ENCODE measurements at regions not wholly inside any gene's neighbourhood (a gene's known extent, or its start where the extent isn't known, plus 50 kb on each side); places are given as distances from the start of the nearest gene placed in this dataset.

DNA sequence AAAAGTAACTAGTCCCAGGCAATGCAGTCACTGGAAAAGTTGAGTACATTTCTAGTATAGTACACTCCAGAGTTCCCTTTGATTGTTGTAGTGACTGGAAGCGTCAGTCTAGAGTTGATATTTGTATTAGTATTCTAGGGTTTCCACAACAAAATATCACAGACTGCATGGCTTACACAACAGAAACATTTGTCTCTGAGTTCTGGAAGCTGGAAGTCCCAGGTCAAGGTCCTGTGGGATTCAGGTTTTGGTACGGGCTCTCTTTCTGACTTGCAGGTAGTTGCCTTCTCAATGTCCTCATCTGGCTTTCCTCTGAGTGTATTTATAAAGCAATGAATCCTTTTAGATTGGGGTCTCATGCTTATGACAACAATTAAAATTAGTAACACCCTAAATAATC is 1119.1 kb upstream of the PHF14 start:
- H3K4me3 ChIP-seq (ENCODE audit: low read length), result no peak overlapping the region
- no peaks in the 10 kb centered on the region for H3K36me3 ChIP-seq (ENCODE audit: insufficient read depth, low read length)
- 92% methylated on average over 2 of the region's 2 CpGs for WGBS
- no peak overlapping the region for H3K9ac ChIP-seq (ENCODE audit: low read depth, low read length)
- H3K4me1 ChIP-seq (ENCODE audit: insufficient read depth, low read length), result no peaks in the 10 kb centered on the region
- no peaks in the 10 kb centered on the region for H3K27me3 ChIP-seq (ENCODE audit: insufficient read depth, low read length)
- H3K27ac ChIP-seq (ENCODE audit: low read depth, low read length), result no peak overlapping the region
- H3K9me3 ChIP-seq (ENCODE audit: insufficient read depth, low read depth, low read length), result no peaks in the 10 kb centered on the region

DNA sequence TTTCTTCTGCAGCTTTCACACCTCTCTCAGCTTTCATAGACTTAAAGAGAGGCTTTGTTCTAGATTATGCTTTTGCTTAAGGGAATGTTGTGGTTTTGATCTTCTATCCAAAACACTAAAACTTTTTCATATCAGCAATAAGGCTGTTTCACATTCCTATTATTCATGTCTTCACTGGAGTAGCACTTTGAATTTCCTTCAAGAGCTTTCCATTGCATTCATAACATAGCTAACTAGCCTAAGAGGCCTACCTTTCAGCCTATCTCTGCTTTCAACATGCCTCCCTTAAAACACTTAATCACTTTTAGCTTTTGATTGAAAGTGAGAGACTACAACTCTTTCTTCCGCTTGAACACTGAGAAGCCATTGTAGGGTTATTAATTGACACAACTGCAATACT is 1117.0 kb upstream of the PHF14 start:
- Histone ChIP-seq H3K9me3 (ENCODE audit: insufficient read depth, low read depth, low read length) (no peaks in the 10 kb centered on the region), H3K27ac (ENCODE audit: low read depth, low read length) (no peak overlapping the region), H3K4me3 (ENCODE audit: low read length) (no peak overlapping the region), H3K27me3 (ENCODE audit: insufficient read depth, low read length) (no peaks in the 10 kb centered on the region), H3K9ac (ENCODE audit: low read depth, low read length) (no peak overlapping the region), H3K36me3 (ENCODE audit: insufficient read depth, low read length) (no peaks in the 10 kb centered on the region), H3K4me1 (ENCODE audit: insufficient read depth, low read length) (no peaks in the 10 kb centered on the region)
- 100% methylated on average over 1 of the region's 1 CpG for WGBS

GRCh38 chr7:9863545-9863944 is 1110.1 kb upstream of the PHF14 start:
- no peak overlapping the region for H3K27ac ChIP-seq (ENCODE audit: low read depth, low read length)
- H3K4me3 ChIP-seq (ENCODE audit: low read length), result no peak overlapping the region
- H3K9ac ChIP-seq (ENCODE audit: low read depth, low read length), result no peak overlapping the region
- H3K36me3 ChIP-seq (ENCODE audit: insufficient read depth, low read length), result no peaks in the 10 kb centered on the region
- H3K9me3 ChIP-seq (ENCODE audit: insufficient read depth, low read depth, low read length), result no peaks in the 10 kb centered on the region
- H3K4me1 ChIP-seq (ENCODE audit: insufficient read depth, low read length), result no peaks in the 10 kb centered on the region
- no peaks in the 10 kb centered on the region for H3K27me3 ChIP-seq (ENCODE audit: insufficient read depth, low read length)
- 95% methylated on average over 3 of the region's 3 CpGs for WGBS

DNA sequence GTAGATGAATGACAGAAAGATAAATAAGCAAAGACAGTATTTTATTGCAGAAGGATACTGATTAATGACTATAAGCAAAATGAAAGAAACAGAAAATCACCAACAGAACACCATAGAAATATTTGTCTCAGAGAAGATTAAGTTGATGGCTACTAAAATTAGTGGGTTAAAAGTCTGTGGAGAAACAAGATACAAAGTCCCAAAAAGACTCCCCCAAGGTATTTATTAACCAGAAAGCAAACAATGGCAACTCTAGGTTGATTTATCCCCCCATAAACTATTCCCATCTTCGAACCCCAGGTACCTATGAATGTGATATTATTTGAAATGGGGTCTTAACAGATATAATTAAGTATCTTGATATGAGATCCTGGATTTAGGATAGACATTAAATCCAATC is 1104.5 kb upstream of the PHF14 start:
- H3K4me3 ChIP-seq (ENCODE audit: low read length), result no peak overlapping the region
- no CpG with 5 or more reads among the region's 1 CpG for WGBS
- H3K36me3 ChIP-seq (ENCODE audit: insufficient read depth, low read length), result no peaks in the 10 kb centered on the region
- H3K9ac ChIP-seq (ENCODE audit: low read depth, low read length), result no peak overlapping the region
- no peaks in the 10 kb centered on the region for H3K4me1 ChIP-seq (ENCODE audit: insufficient read depth, low read length)
- no peaks in the 10 kb centered on the region for H3K9me3 ChIP-seq (ENCODE audit: insufficient read depth, low read depth, low read length)
- H3K27me3 ChIP-seq (ENCODE audit: insufficient read depth, low read length), result no peaks in the 10 kb centered on the region
- no peak overlapping the region for H3K27ac ChIP-seq (ENCODE audit: low read depth, low read length)

GRCh38 chr7:9869566-9869965 is 1104.1 kb upstream of the PHF14 start:
- H3K9ac ChIP-seq (ENCODE audit: low read depth, low read length), result no peak overlapping the region
- no peaks in the 10 kb centered on the region for H3K4me1 ChIP-seq (ENCODE audit: insufficient read depth, low read length)
- H3K36me3 ChIP-seq (ENCODE audit: insufficient read depth, low read length), result no peaks in the 10 kb centered on the region
- no peak overlapping the region for H3K4me3 ChIP-seq (ENCODE audit: low read length)
- 100% methylated on average over 1 of the region's 2 CpGs for WGBS
- H3K27ac ChIP-seq (ENCODE audit: low read depth, low read length), result no peak overlapping the region
- H3K9me3 ChIP-seq (ENCODE audit: insufficient read depth, low read depth, low read length), result no peaks in the 10 kb centered on the region
- no peaks in the 10 kb centered on the region for H3K27me3 ChIP-seq (ENCODE audit: insufficient read depth, low read length)

DNA sequence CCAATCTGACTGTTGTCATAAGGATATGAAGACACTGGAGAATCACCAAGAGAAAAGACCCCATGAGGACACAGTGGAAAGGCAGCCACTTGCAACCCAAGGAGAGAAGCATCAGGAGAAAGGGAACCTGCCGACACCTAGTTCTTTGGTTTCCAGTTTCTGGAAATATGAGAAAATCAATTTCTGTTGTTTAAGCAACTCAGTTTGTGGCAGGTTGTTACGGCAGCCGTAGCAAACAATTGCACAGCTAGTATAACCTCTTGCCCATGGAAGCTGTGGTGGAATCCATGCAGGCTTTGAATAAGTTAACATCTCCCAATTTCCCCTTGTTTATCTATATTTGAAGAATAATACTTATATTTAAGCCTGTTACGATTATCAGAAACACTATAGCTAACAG is 1103.0 kb upstream of the PHF14 start:
- Histone ChIP-seq H3K9ac (ENCODE audit: low read depth, low read length) (no peak overlapping the region), H3K36me3 (ENCODE audit: insufficient read depth, low read length) (no peaks in the 10 kb centered on the region), H3K9me3 (ENCODE audit: insufficient read depth, low read depth, low read length) (no peaks in the 10 kb centered on the region), H3K4me3 (ENCODE audit: low read length) (no peak overlapping the region), H3K27me3 (ENCODE audit: insufficient read depth, low read length) (no peaks in the 10 kb centered on the region), H3K4me1 (ENCODE audit: insufficient read depth, low read length) (no peaks in the 10 kb centered on the region), H3K27ac (ENCODE audit: low read depth, low read length) (no peak overlapping the region)
- 98% methylated on average over 3 of the region's 4 CpGs for WGBS

DNA sequence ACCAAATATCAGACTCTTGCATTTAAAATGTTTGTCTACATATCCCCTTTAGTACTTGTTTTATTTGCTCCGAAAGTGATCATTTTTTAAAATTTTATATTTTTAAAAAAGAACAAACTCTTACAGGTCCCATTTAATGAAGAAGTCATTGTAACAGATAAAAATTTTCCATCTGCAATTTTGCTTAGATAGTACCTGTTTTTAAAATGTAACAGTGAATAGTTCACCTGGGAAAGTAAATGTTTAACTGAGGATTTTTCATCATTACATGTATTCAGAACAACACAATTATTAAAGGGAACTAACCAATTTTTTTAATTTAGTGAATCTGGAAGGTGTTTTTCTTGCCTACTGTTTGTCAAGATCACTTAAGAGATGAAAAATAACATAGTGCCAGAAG is 1099.5 kb upstream of the PHF14 start:
- Histone ChIP-seq H3K27me3 (ENCODE audit: insufficient read depth, low read length) (no peaks in the 10 kb centered on the region), H3K36me3 (ENCODE audit: insufficient read depth, low read length) (no peaks in the 10 kb centered on the region), H3K9me3 (ENCODE audit: insufficient read depth, low read depth, low read length) (no peaks in the 10 kb centered on the region), H3K27ac (ENCODE audit: low read depth, low read length) (no peak overlapping the region), H3K4me3 (ENCODE audit: low read length) (no peak overlapping the region), H3K4me1 (ENCODE audit: insufficient read depth, low read length) (no peaks in the 10 kb centered on the region), H3K9ac (ENCODE audit: low read depth, low read length) (no peak overlapping the region)
- no CpG with 5 or more reads among the region's 1 CpG for WGBS

GRCh38 chr7:9876053-9876452 is 1097.6 kb upstream of the PHF14 start:
- H3K27me3 ChIP-seq (ENCODE audit: insufficient read depth, low read length), result no peaks in the 10 kb centered on the region
- H3K27ac ChIP-seq (ENCODE audit: low read depth, low read length), result no peak overlapping the region
- H3K9ac ChIP-seq (ENCODE audit: low read depth, low read length), result no peak overlapping the region
- no peaks in the 10 kb centered on the region for H3K4me1 ChIP-seq (ENCODE audit: insufficient read depth, low read length)
- no peaks in the 10 kb centered on the region for H3K9me3 ChIP-seq (ENCODE audit: insufficient read depth, low read depth, low read length)
- no peaks in the 10 kb centered on the region for H3K36me3 ChIP-seq (ENCODE audit: insufficient read depth, low read length)
- no peak overlapping the region for H3K4me3 ChIP-seq (ENCODE audit: low read length)

DNA sequence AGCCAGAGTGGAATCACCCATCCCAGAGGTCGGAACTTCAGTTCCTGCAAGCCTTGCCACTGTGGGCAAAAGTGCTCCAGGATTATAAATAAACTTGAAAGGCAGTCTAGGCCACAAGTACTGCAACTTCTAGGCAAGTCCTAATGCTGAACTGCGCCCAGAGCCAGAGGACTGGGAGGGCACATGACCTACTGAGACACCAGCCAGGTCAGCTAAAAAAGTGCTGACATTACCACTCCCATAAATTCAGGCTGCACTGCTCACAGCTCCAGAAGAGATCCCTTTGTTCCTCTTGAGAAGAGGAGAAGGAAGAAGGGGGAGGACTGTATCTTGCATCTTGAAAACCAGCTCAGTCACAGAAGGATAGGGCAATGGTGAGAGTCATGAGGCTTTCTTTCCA is 1084.1 kb upstream of the PHF14 start:
- no peaks in the 10 kb centered on the region for H3K36me3 ChIP-seq (ENCODE audit: insufficient read depth, low read length)
- H3K9ac ChIP-seq (ENCODE audit: low read depth, low read length), result no peak overlapping the region
- peaks cover 8% of the 10 kb centered on the region; the same call in 1 of the 2 replicates for H3K4me1 ChIP-seq (ENCODE audit: insufficient read depth, low read length)
- H3K27me3 ChIP-seq (ENCODE audit: insufficient read depth, low read length), result no peaks in the 10 kb centered on the region
- H3K9me3 ChIP-seq (ENCODE audit: insufficient read depth, low read depth, low read length), result no peaks in the 10 kb centered on the region
- H3K27ac ChIP-seq (ENCODE audit: low read depth, low read length), result no peak overlapping the region
- no peak overlapping the region for H3K4me3 ChIP-seq (ENCODE audit: low read length)
- 79% methylated on average over 2 of the region's 2 CpGs for WGBS

- no peak overlapping the region for H3K4me3 ChIP-seq (ENCODE audit: low read length)
- no peaks in the 10 kb centered on the region for H3K27me3 ChIP-seq (ENCODE audit: insufficient read depth, low read length)
- H3K9ac ChIP-seq (ENCODE audit: low read depth, low read length), result no peak overlapping the region
- H3K27ac ChIP-seq (ENCODE audit: low read depth, low read length), result no peak overlapping the region
- WGBS, result 95% methylated on average over 3 of the region's 3 CpGs
- no peaks in the 10 kb centered on the region for H3K9me3 ChIP-seq (ENCODE audit: insufficient read depth, low read depth, low read length)
- H3K4me1 ChIP-seq (ENCODE audit: insufficient read depth, low read length), result peaks cover 8% of the 10 kb centered on the region; the same call in 1 of the 2 replicates
- no peaks in the 10 kb centered on the region for H3K36me3 ChIP-seq (ENCODE audit: insufficient read depth, low read length)
Measured at GRCh38 chr7:9890092-9890491, 1083.6 kb upstream of the PHF14 start.

- Histone ChIP-seq H3K4me1 (ENCODE audit: insufficient read depth, low read length) (peaks cover 8% of the 10 kb centered on the region; the same call in 1 of the 2 replicates), H3K27ac (ENCODE audit: low read depth, low read length) (no peak overlapping the region), H3K36me3 (ENCODE audit: insufficient read depth, low read length) (no peaks in the 10 kb centered on the region), H3K9me3 (ENCODE audit: insufficient read depth, low read depth, low read length) (no peaks in the 10 kb centered on the region), H3K27me3 (ENCODE audit: insufficient read depth, low read length) (no peaks in the 10 kb centered on the region), H3K4me3 (ENCODE audit: low read length) (no peak overlapping the region), H3K9ac (ENCODE audit: low read depth, low read length) (no peak overlapping the region)
- WGBS, result 97% methylated on average over 3 of the region's 3 CpGs
Measured at GRCh38 chr7:9891056-9891455, 1082.6 kb upstream of the PHF14 start.

GRCh38 chr7:9900339-9900738 is 1073.3 kb upstream of the PHF14 start:
- Histone ChIP-seq H3K36me3 (ENCODE audit: insufficient read depth, low read length) (no peaks in the 10 kb centered on the region), H3K9ac (ENCODE audit: low read depth, low read length) (no peak overlapping the region), H3K4me3 (ENCODE audit: low read length) (no peak overlapping the region), H3K27ac (ENCODE audit: low read depth, low read length) (no peak overlapping the region), H3K4me1 (ENCODE audit: insufficient read depth, low read length) (no peaks in the 10 kb centered on the region), H3K9me3 (ENCODE audit: insufficient read depth, low read depth, low read length) (peaks cover 6% of the 10 kb centered on the region; the same call in 1 of the 2 replicates), H3K27me3 (ENCODE audit: insufficient read depth, low read length) (no peaks in the 10 kb centered on the region)
- 82% methylated on average over 2 of the region's 2 CpGs for WGBS
